ENCODE measurements at regions not wholly inside any gene's neighbourhood (a gene's known extent, or its start where the extent isn't known, plus 50 kb on each side); places are given as distances from the start of the nearest gene placed in this dataset.

- no peak for TF ChIP-seq CTCF (IDR thresholded peaks at IDR 0.05)
- no peak for TF ChIP-seq MAX (IDR thresholded peaks at IDR 0.05; ENCODE audit: low read depth)
- TF ChIP-seq, protein P1, sequence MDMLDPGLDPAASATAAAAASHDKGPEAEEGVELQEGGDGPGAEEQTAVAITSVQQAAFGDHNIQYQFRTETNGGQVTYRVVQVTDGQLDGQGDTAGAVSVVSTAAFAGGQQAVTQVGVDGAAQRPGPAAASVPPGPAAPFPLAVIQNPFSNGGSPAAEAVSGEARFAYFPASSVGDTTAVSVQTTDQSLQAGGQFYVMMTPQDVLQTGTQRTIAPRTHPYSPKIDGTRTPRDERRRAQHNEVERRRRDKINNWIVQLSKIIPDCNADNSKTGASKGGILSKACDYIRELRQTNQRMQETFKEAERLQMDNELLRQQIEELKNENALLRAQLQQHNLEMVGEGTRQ (IDR thresholded peaks at IDR 0.05; ENCODE audit: borderline replicate concordance, low read depth, low read length), result no peak
- no peak for TF ChIP-seq POLR2AphosphoS5 (IDR thresholded peaks at IDR 0.05; ENCODE audit: low read depth, low read length)
- TF ChIP-seq ELF1 (IDR thresholded peaks at IDR 0.05), result no peak
- TF ChIP-seq SIN3A (IDR thresholded peaks at IDR 0.05; ENCODE audit: borderline replicate concordance, low read depth, low read length), result no peak
- no peak for TF ChIP-seq JUND (IDR thresholded peaks at IDR 0.05)
- no peak for TF ChIP-seq MXI1 (IDR thresholded peaks at IDR 0.05; ENCODE audit: low read depth, low read length)
- no peak for TF ChIP-seq EP300 (IDR thresholded peaks at IDR 0.05; ENCODE audit: borderline replicate concordance in 1 of 2, low read depth in 1 of 2, low read length in 1 of 2)
- TF ChIP-seq RXRA (IDR thresholded peaks at IDR 0.05; ENCODE audit: borderline replicate concordance, low read depth), result no peak
- TF ChIP-seq RAD21 (IDR thresholded peaks at IDR 0.05; ENCODE audit: low read length), result no peak
- no peak for TF ChIP-seq RCOR1 (IDR thresholded peaks at IDR 0.05; ENCODE audit: low read length)
Measured at GRCh38 chr10:22807238-22807637, 92.9 kb upstream of the PIP4K2A start.

Measured in SK-N-SH (cell line).